ENCODE measurements at regions not wholly inside any gene's neighbourhood (a gene's known extent, or its start where the extent isn't known, plus 50 kb on each side); places are given as distances from the start of the nearest gene placed in this dataset.
A peak's percentile ranks its signal among the peaks of the same experiment; 100 is the strongest.
"Not testable (repeated sequence)": the region's sequence is repeated elsewhere in the genome, so short reads cannot be mapped to it uniquely, and the experiment has no call there.

DNA sequence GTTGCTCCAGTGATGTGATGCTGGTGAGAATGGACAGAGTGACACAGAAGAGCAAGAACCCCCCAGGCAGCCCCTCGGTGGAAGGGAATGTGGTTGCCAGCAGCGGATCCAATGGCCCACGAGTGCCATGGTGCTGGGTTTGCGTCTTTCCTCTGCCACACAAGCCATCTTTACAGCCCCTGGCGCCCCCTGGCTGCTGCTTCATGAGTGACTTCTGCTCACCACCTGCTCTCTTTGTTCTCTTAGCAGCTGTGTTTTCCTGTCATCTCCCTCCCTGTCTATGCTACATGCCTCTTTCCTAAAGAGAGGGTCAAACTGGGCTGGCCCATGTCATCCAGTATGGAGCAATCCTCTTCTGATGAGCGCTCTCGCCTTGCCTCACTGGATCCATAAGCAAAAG is 300.0 kb upstream of the SMIM21 start:
- DNase-seq: peak in 5 of 7 donors; percentile 19 to 63 (median 24)
- Histone ChIP-seq H3K27ac (no peak overlapping the region), H3K4me3 (no peak overlapping the region), H3K36me3 (replicated peaks in 1 of 2) (no peaks in the 10 kb centered on the region), H3K9me3 (replicated peaks in 1 of 3) (no peaks in the 10 kb centered on the region), H3K27me3 (no peaks in the 10 kb centered on the region), H3K4me1 (replicated peaks in 1 of 2) (no peaks in the 10 kb centered on the region)
- TF ChIP-seq, protein P1, sequence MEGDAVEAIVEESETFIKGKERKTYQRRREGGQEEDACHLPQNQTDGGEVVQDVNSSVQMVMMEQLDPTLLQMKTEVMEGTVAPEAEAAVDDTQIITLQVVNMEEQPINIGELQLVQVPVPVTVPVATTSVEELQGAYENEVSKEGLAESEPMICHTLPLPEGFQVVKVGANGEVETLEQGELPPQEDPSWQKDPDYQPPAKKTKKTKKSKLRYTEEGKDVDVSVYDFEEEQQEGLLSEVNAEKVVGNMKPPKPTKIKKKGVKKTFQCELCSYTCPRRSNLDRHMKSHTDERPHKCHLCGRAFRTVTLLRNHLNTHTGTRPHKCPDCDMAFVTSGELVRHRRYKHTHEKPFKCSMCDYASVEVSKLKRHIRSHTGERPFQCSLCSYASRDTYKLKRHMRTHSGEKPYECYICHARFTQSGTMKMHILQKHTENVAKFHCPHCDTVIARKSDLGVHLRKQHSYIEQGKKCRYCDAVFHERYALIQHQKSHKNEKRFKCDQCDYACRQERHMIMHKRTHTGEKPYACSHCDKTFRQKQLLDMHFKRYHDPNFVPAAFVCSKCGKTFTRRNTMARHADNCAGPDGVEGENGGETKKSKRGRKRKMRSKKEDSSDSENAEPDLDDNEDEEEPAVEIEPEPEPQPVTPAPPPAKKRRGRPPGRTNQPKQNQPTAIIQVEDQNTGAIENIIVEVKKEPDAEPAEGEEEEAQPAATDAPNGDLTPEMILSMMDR (IDR thresholded peaks at IDR 0.05): peak in 5 of 6 experiments; percentile 12 to 53 (median 42)
- no peak for TF ChIP-seq POLR2A (IDR thresholded peaks at IDR 0.05)
- intact Hi-C loops (cut with DNase I): no loop called here
- 56 to 76% (median 61%) methylated on average over 7 of the region's 7 CpGs for WGBS, 4 donors

DNA sequence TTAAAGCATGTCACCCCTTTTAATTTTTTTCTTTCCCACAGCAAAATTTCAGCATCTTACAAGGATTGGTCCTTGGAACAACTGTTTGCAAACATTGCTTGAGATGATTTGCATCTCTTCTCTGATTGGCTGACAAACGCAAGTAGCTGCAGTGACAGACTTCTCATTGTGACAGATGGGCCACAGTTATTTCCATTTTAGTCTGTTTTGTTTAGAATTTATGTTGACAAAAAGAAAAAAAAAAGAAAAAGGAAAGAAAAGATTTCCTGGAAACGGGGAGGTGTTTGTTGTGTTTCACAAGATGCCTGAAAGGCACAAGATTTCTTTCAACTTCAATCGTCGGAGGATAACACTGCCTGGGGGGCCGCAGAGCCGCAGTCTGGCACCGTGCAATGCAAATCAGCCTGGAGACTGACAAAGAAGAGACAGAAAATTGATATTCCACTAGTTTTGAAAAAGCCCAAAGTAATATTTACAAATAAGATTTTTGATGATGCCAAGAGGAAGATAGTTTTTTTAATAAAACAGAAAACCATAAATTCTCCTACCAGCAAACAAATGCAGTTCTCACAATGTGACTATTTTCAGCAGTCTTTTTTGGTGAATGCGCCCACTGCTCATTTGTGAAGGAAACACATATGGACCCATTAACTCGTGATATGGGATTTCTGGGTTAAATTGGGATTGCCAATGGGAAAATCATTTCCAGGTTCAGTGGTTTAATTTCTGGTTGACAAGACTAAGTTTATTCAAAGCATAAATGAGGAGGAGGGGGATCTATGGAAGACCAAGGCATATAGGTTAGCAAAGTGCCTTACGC is 296.2 kb upstream of the SMIM21 start:
- WGBS, 4 donors: 66 to 73% (median 72%) methylated on average over 10 of the region's 10 CpGs
- intact Hi-C loops (cut with DNase I): no loop called here

DNA sequence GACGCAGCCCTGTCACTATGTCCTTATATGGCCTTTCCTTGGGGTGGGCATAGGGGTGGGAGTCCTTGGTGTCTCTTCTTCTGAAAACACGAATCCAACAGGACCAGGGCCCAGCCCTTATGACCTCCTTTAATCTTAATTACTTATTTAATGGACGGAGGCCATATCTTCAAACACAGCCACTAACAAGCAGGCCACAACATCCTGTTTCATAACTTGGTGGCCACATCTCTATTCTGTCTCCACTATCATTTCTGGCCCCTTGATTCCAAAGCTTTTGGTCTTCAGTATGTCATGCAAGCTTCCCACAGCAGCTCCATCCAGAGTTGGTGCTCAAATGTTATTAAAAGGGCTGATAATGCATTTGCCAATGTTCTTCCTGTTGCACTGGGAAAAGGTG is 287.3 kb upstream of the SMIM21 start:
- WGBS, 4 donors: 67 to 73% (median 70%) methylated on average over 3 of the region's 3 CpGs
- no peak overlapping the region for H3K27ac ChIP-seq
- intact Hi-C loops (cut with DNase I): no loop called here
- no peak overlapping the region for H3K4me3 ChIP-seq
- no peak for DNase-seq
- H3K27me3 ChIP-seq: no peaks in the 10 kb centered on the region
- H3K4me1 ChIP-seq (replicated peaks in 1 of 2): no peaks in the 10 kb centered on the region
- no peak for TF ChIP-seq POLR2A (IDR thresholded peaks at IDR 0.05)
- H3K36me3 ChIP-seq (replicated peaks in 1 of 2): no peaks in the 10 kb centered on the region
- H3K9me3 ChIP-seq (replicated peaks in 1 of 3): no peaks in the 10 kb centered on the region

More for the DNA sequence above, 296.2 kb upstream of the SMIM21 start:
- H3K27me3 ChIP-seq: no peaks in the 10 kb centered on the region
- DNase-seq: no peak
- H3K9me3 ChIP-seq (replicated peaks in 1 of 3): no peaks in the 10 kb centered on the region
- H3K36me3 ChIP-seq (replicated peaks in 1 of 2): no peaks in the 10 kb centered on the region
- no peak overlapping the region for H3K27ac ChIP-seq
- H3K4me3 ChIP-seq: no peak overlapping the region
- TF ChIP-seq, protein P1 (IDR thresholded peaks at IDR 0.05): no peak
- TF ChIP-seq POLR2A (IDR thresholded peaks at IDR 0.05): no peak
- H3K4me1 ChIP-seq (replicated peaks in 1 of 2): no peaks in the 10 kb centered on the region

DNA sequence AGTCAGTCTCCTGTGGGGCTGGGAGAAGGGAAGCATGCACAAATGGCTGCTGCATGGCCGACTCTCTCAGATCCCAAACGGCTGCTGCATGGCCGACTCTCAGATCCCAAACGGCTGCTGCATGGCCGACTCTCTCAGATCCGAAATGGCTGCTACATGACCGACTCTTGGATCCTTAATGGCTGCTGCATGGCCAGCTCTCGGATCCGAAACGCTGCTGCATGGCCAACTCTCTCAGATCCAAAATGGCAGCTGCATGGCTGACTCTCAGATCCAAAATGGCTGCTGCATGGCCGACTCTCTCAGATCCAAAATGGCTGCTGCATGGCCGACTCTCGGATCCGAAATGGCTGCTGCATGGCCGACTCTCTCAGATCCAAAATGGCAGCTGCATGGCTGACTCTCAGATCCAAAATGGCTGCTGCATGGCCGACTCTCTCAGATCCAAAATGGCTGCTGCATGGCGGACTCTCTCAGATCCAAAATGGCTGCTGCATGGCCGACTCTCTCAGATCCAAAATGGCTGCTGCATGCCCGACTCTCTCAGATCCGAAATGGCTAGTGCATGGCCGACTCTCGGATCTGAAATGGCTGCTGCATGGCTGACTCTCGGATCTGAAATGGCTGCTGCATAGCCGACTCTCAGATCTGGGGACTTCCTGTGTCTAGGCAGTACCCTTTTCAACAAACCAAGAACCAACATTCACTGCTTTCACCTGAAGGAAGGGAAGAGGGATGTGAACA is 284.8 kb upstream of the SMIM21 start:
- H3K27me3 ChIP-seq; intact Hi-C loops (cut with DNase I): not testable (repeated sequence)
- WGBS, 4 donors: 85 to 91% (median 87%) methylated on average over 21 to 24 of the region's 24 CpGs

DNA sequence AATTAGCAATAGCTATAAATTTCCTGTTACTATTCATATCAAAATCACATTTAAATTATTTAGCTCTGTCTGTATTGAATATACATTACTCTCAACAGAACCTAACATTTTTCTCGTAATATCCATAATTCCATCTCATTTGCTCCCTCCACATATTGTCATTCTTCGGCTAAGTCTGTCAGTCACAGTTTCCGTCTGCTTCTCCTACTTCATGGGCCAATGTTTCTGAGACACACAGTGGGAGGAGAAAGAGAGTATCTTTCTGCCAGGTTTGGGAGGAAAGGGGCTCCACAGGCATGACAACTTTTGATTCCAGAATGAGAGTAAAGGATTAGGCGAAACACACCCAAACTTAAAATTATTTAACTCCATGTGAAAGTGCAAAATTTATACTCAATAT is 273.1 kb upstream of the SMIM21 start:
- Histone ChIP-seq H3K4me3 (no peak overlapping the region), H3K4me1 (replicated peaks in 1 of 2) (no peaks in the 10 kb centered on the region), H3K36me3 (replicated peaks in 1 of 2) (no peaks in the 10 kb centered on the region), H3K27ac (no peak overlapping the region), H3K9me3 (replicated peaks in 1 of 3) (no peaks in the 10 kb centered on the region), H3K27me3 (no peaks in the 10 kb centered on the region)
- WGBS, 4 donors: 84 to 93% (median 88%) methylated on average over 4 of the region's 4 CpGs
- DNase-seq: no peak
- TF ChIP-seq POLR2A (IDR thresholded peaks at IDR 0.05): no peak
- TF ChIP-seq, protein P1 (IDR thresholded peaks at IDR 0.05): no peak
- intact Hi-C loops (cut with DNase I): no loop called here

More for the DNA sequence above, 284.8 kb upstream of the SMIM21 start:
- H3K4me3 ChIP-seq; H3K9me3 ChIP-seq (replicated peaks in 1 of 3); DNase-seq; H3K4me1 ChIP-seq (replicated peaks in 1 of 2); H3K27ac ChIP-seq; H3K36me3 ChIP-seq (replicated peaks in 1 of 2): not testable (repeated sequence)

Data from adrenal gland (tissue), 9 donors.